ENCODE measurements at regions not wholly inside any gene's neighbourhood (a gene's known extent, or its start where the extent isn't known, plus 50 kb on each side); places are given as distances from the start of the nearest gene placed in this dataset.

DNA sequence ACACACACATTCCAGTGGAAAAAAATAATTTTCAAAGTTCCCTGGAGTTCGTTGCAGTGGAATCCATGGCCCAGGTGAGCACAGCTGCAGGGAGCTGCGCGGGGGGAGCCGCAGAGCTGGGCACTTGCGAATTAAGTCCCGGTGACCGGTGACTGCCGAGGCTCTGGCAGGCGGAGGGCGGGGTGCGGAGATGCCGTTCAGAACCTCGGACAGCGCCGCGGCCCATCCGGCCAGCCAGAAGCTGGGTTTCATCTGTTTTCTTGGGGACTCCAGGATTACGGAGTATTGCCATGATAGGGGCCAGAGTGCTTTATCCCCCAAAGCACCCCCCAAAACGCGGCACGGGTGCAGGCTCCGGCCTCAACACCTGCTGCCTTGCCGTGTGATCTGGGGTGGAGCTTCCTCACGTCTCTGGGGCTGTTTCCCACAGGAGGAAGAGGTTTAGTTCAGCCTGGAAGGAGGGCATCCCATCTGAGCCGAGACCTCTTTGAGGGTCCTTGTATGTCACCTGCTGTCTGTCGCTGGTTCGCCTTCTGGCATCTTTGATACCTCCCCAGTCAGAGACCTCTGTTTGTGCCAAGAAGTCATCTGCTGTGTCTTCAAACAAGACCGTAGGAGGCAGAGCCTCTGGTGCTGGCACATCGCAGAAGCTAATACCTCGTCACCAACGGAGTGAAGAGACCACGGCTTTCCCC lies 99.4 kb downstream of the YTHDF1 start:
- no peak for DNase-seq (ENCODE audit: low read depth)

DNA sequence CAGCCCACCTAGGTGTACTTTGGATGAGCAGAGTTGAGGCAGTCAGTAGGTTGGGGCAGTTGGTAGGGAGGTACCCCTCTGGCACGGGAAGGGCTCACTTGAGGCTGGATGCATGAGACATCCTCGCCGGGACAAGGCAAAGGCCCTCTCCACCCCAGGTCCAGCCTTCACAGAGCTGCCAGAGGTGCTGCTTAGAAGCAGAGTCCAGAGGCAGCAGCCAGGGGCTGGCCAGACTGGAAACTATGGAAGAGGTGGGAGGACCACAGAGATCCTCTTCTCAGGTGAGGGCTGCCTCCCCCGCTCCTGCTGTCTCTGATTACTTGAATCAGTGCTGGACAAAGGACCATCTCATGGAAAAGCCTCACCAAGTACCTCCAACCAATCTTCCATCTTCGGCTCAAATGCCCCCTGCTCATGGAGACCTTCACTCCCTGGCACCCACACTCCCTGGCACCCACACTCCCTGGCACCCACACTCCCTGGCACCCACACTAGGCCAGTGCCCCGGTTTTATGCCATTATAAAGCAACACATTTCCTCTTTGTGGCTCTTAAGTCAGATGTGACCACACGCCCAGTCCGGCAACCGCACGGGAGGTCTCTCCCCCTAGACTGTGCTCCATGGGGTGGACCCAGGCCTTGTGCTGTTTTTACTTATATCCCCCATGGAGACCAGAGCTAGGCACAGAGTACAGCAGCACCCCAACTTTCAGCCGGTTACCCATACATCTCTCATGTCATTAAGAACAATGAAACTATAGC lies 100.1 kb downstream of the YTHDF1 start:
- no peak for DNase-seq (ENCODE audit: low read depth)

DNA sequence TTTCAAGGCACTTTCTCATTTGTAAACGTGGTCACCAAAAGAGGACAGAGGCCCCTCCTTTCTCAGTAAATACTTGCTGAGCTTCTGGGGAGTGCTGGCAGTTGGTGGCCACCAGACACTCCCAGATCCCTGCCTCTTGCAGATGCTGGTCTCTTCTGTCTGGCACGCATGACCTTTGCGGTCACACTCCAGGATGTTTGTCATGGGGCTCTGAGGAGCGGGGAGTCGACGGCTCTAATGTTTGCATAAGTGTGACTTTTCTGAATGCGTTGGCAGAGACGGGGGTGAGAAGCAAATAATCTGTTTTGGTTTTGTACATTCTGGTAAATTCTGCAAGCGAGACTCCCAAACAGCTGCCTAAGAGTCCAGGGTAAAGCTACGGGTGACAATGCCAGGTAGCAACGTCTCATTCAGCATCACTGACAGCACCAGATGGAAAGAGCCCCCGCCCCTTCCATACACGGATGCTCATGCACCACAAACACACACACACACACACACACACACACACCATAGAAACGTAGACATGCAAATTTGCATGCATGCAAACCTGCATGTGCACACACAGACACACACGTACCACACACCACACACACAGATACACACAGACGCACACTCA lies 101.1 kb downstream of the YTHDF1 start:
- no peak for DNase-seq (ENCODE audit: low read depth)

DNA sequence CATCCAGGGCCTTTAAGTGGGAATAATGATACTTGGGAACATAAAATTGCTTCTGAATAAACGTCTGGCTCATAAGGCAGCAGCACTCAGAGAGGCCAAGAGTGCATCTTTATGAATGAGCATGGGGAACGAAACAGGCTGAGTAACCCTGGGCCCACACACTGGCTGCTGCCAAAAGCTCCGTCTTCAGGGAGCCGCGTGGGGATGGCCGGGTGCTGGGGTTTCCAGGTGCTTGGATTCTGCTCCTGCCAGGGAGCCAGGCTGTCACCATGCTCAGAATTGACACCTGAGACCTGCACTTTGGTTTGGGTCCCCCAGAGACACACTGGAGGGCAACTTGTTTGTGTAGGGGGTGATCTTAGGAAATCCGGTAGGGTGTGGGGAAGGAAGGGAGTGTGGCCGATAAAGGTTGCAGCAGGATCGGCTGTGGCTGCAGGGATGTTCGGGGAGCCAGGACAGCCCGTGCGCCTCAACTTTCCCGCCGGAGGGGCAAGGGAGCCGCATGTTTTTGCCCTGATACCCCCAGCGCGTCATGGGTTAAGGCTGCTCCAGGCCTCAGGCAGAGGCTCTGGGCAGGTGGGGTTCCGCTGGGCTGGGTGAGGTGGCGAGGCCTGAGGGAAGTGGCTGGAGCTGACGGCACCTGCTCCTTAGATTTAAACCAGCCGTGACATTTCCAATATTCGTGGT lies 101.8 kb downstream of the YTHDF1 start:
- DNase-seq (ENCODE audit: low read depth): no peak

DNA sequence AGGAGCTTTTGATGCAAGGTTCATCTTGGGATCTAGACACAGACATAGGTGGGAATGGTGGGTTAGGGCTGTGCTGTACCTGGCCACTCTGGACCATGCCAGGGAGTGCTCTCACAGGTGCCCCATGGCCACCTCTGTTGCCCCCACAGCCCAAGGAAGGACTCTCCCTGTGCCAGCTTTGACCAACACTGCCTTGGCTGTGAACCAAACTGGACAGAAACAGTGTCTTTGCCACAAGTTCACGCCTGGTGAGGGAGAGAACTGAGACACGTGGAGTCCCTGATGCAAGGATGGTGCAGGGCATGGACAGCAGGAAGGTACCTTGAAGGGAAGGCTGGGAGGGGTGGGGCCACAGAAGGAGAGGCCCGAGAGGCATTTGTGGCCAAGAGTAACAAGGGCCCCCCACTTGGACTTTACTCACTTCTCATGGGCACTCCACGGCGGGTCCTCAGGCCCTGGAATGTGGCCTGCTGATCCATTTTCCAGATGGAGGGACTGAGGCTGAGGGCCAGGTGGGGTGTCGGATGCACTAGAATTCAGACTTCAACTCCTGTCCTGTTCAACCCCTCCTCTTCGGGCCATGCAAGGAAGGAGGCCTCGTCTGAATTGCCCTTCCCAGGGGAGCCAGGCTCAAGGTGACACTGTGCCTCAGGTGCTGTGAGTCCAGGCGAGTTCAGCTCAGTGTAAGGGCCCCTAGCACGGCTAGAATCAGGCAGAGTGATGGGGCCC lies 103.3 kb downstream of the YTHDF1 start:
- DNase-seq (ENCODE audit: low read depth): no peak

DNA sequence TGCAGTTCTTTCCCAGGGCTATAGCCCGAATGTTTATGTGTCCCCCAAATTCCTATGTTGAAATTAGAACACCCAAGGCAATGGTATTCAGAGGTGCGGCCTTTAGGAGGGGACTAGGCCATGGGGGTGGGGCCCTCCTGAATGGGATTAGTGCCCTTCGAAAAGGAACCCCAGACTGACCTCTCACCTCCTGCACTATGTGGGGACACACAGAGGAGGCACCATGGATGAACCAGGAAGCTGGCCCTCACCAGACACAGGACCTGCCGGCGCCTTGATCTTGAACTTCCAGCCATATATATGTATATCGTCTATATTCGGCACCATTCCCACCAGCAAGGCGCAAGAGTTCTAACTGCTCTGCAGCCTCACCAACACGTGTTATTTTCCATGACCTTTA lies 101.5 kb upstream of the BHLHE23 start:
- no peak for DNase-seq (ENCODE audit: low read depth)

DNA sequence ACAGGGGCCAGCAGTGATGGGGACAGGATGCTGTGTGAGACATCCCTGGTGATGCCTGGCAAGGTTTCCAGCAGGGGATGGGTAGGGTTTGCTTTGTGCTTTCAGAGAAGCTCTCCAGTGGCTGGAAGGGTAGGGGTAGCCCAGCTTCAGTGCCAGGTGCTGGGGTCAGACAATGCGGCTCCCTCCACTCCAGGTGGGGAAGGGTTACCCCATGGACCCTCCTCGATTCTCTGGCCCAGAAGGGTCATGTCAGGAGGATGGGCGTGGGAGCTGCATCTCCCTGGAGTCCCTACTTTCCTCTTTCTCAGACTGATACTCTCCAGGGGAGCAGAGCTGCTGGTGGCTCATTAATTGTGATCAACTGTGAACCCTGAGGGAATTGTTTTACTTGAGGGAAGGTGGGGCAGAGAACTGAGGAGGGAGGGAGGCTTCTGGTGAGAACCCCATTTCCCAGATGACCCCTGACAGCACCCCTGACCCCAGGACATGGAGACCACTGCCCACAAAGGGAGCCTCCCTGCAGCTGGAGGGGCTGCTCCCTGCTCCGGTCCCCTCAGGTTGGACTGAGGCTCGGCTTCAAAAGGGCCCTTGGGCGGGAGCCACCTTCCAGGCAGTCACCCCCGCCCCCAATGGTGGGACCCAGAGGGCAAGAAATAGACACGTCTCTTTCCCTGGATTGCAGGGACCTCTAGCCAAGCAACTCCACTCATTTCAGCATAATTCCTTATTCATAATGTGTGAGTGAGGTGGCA lies 100.9 kb upstream of the BHLHE23 start:
- no peak for DNase-seq (ENCODE audit: low read depth)

DNA sequence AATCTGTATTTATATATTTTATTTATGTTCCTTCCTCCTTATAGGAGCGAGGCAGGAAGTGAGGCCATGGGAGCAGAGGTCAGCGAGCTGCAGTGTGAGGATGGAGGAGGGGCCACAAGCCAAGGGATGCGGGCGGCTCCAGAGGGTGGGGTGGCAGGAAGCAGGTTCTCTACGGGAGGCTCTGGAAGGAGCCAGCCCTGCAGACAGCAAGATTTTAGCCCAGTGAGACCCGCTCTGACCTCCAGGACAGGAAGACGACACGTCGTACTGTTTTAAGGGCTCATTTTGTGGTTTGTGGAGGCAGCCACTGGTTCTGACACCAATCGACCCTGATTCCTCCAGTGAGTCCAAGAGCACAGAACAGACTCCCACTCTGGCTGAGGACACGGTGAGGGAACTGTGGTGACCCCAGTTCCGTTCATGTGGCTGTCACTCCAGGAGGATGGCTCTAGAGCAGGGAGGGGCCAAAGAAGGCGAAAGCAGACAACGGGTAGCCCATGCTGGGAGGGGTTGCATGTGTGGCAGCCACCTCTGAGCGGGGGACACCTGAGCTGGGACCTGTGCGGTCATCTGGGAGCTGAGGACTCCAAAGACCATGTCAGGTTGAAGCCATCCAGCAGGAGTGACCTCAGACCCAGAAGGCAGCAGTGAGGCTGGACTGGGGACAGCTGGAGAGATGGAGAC lies 100.1 kb upstream of the BHLHE23 start:
- DNase-seq (ENCODE audit: low read depth): no peak

DNA sequence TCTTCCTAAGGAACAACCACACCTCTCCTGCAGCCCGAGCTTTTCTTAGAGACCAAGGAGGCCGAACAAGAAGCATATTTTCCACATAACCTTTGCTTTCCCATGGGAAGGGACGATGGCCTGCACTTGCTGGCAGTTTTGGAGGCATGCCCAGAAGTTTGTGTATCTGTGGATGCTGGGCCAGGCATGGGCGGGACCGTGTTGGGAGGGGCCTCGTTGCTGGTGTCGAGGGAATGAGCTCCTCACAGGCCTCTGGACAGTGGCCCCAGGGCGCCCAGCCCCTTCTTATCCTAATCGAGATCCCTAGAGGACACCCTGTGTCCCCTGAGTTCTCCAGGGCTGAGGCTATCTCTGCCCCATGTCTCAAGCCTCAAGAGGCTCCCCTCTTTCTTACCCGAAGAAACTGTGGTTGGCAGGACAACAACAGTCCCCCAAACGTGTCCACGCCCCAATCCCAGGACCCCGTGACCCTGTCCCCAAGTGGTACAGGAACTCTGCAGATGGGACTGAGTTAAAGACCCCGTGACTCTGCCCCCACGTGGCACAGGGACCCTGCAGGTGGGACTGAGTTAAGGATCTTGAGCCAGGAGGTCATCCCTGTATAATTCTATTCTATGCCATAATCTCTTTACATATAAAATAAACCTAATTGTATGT lies 99.5 kb upstream of the BHLHE23 start:
- DNase-seq (ENCODE audit: low read depth): no peak

DNA sequence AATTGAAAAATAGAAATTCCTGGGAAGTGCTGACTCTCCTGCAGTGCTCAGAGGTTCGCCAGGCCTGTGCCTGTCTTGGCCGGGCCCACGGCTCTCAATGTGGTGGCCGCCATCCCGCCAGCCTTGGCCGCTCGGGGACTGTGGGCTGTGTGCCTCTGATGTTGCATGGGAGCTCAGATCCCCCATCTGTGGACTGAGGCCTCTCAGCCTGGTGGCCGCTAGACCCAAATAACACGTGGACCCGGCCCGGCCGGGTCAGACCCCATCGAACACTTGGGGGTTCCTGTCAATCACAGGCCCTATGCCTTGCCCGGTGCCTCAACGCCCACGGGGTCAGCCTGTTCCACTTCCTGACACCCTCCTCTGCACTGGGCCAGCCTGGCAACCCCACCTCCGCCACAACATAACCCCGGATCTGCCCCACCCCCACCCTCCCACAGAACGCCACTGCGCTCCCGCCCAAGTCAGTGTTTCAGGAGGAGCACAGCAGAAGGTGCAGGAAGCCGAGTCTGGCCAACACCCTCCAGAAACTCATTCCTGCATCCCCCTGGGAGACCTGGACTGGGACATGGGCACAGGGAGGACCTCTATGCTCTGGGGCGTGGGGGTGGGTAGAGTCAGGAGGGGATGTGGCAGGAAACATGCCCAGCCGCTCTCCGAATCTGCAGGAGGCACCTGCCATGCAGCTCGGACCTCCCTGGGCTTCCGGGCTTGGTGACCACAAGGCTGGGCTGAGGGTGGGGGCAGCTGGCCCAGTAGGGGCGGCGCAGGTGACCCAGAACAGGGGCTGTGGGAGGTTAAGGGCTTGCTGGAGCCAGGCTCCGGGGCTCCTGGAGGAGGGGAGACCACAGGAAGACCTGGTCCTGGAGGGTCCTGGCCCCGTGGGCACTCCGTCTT lies 98.7 kb upstream of the BHLHE23 start:
- no peak for DNase-seq (ENCODE audit: low read depth)

DNA sequence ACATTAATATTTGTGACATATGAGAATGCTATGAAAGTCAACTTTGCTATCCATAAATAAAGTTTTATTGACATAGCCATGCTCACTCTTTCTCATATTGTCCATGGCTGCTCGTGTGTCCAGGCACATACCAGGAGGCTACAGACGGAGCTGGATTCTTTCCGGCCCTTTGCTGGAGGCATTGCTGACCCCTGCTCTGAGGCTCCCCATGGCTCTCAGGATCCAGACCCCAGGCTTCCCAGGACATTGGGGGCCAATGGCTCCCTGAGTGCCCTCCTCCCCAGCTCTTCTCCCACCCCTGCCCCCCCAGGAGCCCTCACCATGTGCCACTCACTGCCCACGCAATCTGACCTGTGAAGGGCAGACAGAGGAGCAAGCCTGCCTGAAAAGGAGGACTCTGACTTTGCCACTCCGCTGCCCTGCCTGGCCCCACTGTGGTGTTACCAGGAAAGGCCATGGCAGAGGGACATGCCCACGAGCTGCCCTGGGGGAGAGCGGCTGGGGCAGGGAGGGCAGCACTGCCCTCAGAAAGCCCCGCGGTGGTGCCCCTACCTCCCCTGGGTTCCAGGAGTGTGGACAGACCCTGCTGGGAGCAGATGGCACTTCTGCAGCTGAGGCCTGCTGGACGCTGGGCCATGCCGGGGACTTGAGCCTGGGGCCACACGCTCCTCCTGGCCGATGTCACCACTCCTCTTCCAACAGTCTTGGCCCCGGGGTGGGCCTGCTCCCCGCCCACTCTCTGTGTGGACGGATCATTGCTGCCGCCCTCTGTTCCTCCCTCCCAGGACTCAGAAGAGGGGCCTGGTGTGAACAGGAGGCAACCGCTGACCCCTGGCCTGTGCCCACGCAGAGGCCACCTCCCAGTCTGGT lies 97.8 kb upstream of the BHLHE23 start:
- DNase-seq (ENCODE audit: low read depth): no peak

DNA sequence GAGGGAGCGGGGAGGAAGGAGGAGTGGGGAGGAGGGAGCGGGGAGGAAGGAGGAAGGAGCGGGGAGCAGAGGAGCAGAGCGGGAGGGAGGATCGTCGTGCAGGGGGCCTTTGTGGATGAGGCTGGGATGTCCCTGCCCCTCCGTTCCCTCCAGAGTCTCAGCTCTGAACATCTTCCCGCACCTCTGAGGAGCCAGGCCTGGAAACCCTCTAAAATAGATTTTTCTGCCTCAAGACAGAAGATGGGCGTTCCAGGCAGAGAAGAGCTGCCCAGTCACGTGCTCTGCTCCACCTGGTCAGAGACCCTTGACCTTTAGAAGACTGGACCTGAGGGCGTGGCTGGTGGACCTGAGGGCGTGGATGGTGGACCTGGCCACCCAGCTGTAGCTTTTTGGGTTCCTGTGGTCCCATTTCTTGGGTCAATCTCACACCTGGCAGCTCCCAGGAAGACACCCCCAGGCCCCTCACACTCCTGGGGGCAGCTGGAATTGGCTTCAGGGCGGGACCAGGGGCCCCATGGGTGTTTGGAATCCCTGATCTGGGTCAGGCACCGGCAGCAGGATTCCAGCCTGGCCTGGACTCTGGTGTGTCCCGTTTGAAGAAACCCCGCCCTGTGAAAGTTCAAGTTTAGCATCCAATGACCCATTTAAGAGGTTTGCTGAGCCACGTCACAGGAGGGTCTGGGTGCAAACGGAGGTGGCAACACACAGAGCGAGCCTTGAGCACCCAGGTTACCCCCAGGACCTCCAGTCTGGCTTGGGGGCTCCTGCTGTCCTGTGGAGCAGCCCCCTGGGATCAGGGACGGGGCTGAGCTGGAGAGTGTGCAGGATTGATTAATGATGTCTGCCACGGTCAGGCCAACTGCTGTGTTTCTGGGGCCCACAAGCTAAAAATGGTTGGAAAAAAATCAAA lies 96.9 kb upstream of the BHLHE23 start:
- DNase-seq (ENCODE audit: low read depth): no peak

DNA sequence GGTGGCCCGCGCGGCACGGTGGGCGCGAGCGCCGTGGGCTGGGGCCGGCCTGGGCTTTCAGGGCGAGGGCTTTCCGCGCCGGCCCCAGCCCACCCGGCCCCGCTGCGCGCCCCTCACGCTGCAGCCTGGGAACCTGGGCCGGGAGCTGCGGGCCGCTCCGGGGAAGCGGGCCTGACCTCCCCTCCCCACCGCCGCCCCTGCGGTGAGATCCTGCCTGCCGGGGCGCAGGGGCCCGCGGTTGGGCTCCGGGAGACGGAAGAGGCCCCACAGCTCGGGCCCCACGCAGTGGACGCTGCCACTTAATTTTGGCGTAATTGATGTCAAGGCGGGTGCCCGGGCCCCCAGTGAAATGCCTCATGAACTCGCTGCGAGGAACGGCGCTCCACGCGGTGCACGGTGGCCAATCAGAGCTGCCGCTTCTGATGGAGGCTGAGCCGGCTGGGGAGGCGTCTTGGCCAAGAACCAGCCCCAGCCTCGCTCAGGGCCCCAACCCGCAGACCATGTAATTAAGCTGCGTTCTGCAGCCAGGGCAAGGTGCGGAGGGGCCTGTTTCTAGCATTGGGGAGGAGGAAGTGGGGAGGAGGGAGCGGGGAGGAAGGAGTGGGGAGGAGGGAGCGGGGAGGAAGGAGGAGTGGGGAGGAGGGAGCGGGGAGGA lies 96.1 kb upstream of the BHLHE23 start:
- no peak for DNase-seq (ENCODE audit: low read depth)

DNA sequence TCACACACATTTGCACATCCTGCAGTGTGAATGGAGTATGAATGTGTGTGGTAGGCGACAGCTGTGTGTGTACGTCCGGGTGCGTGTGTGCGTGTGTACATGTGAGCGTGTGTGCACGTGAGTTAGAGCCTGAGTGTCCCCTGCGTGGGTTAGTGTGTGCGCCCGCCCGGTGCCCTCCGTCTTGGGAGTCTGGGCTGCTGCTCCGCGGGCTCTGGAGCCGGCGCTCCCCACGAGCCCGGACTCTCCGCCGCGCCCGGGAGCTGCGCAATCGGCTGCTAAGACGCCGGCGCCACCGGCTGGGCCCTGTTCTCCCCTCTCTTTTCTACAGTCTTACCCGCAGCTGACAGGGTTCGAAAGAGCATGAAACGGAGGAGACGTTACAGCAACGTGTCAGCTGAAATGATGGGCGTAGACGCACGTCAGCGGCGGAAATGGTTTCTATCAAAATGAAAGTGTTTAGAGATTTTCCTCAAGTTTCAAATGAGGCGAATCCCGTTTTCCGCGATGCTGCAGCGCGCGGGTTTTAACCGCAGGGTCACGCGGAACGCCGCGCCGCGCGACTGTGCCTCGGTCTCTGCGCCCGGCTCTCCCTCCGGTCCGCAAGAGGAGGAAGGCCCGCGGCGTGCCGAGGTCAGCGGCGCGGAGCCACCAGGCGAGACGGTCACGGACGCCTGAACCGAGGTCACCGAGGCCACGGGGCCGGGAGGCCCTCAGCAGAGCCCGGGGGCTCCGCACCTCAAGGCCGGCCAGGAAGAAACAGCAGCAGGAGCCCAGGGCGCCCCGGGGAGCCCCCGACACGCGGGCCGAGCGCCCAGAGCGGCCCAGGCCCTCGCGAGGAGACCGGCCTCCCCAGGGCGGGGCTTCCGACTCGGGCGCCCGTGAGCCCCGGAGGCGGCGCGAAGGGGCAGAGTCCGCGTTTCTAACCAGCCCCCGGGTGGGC lies 95.3 kb upstream of the BHLHE23 start:
- no peak for DNase-seq (ENCODE audit: low read depth)
